Duodenal mucosa (tissue), 2 donors: ENCODE measurements at regions not wholly inside any gene's neighbourhood (a gene's known extent, or its start where the extent isn't known, plus 50 kb on each side); places are given as distances from the start of the nearest gene placed in this dataset.
"Not testable (repeated sequence)": the region's sequence is repeated elsewhere in the genome, so short reads cannot be mapped to it uniquely, and the experiment has no call there.

Experiments used
- H3K27ac ChIP-seq: one replicate; pipeline ENCODE4 v1.7.0; 2013; ENCODE audit warnings: low read depth, low read length
- H3K27me3 ChIP-seq, 2 donors: one replicate each; pipeline ENCODE4 v1.7.0; 2013; ENCODE audit warnings: low read length in 2 of 2, control low read depth in 1 of 2; ENCODE audit not compliant: insufficient read depth in 2 of 2, control insufficient read depth in 1 of 2
- H3K36me3 ChIP-seq, 2 donors: one replicate each; pipeline ENCODE4 v1.7.0; 2013; ENCODE audit warnings: low read length in 2 of 2, control low read depth in 1 of 2; ENCODE audit not compliant: insufficient read depth in 2 of 2, control insufficient read depth in 1 of 2
- H3K4me1 ChIP-seq, 2 donors: one replicate each; pipeline ENCODE4 v1.7.0; 2013; ENCODE audit warnings: low read length in 2 of 2, control low read depth in 1 of 2; ENCODE audit not compliant: insufficient read depth in 2 of 2, control insufficient read depth in 1 of 2
- H3K4me3 ChIP-seq, 2 donors: one replicate each; pipeline ENCODE4 v1.7.0; 2013; ENCODE audit warnings: low read length in 2 of 2, low read depth in 1 of 2
- H3K9ac ChIP-seq, 2 donors: one replicate each; pipeline ENCODE4 v1.7.0; 2013; ENCODE audit warnings: low read length in 2 of 2, low read depth in 1 of 2
- H3K9me3 ChIP-seq, 2 donors: one replicate each; pipeline ENCODE4 v1.7.0; 2013; ENCODE audit warnings: low read length in 2 of 2, control low read depth in 1 of 2; ENCODE audit not compliant: control insufficient read depth in 1 of 2

DNA sequence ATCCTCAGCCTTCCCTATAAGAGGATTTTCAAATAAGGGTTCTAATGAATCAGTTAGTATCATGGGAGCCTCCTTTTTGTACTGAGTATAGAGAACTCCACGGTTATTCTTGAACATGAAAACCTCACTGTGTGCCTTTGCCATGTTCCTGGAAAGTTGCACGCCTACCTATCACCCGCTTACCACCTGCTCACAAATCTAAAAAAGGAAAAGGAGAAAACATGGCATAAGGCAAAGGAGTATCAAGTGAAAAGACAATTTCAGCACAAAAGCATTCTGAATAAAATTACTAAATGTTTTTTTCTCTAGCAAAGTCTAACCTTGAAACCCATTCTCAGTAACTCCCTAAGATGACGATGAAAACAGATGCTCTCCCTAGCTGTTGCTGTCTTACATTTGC is 511.8 kb upstream of the API5 start:
- no peak overlapping the region for H3K4me3 ChIP-seq

DNA sequence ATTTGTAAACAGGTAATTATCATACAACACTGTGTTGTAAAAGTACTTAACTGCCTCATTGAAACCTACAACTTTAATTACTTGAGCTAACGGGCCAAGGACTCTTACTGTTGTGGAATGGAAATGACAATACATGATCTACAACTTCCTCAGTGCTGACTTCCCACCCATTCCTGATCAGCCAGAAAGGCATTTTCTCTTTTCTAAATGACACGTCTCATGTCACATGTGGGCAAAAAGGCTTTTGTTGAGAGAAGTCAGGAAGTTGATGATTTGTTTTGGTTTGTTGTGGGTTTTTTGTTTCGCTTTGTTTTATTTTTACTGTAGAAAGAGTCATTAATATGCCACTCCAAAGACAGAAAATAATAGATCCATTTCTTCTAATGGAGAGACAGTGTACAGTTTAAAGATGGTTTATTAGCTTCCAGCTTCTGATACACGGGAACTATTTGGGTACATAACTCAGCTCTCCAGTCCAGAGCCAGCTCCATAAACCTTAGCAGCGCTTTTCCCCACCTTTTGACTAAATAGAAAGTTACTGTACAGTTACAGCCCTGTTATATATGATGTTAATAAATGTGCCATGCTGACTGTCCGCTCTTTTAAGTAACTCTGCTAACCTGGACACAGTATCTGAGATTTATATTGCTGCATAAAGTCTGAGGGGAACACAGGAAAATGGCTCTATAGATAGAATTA is 509.4 kb upstream of the API5 start:
- no peaks in the 10 kb centered on the region for H3K36me3 ChIP-seq
- H3K4me1 ChIP-seq: no peaks in the 10 kb centered on the region
- H3K27ac ChIP-seq: no peak overlapping the region
- no peaks in the 10 kb centered on the region for H3K27me3 ChIP-seq
- no peaks in the 10 kb centered on the region for H3K9me3 ChIP-seq
- no peak overlapping the region for H3K4me3 ChIP-seq
- H3K9ac ChIP-seq: no peak overlapping the region

More for the DNA sequence above, 511.8 kb upstream of the API5 start:
- no peak overlapping the region for H3K9ac ChIP-seq
- H3K27me3 ChIP-seq: no peaks in the 10 kb centered on the region
- no peaks in the 10 kb centered on the region for H3K9me3 ChIP-seq
- H3K27ac ChIP-seq: no peak overlapping the region
- no peaks in the 10 kb centered on the region for H3K4me1 ChIP-seq
- no peaks in the 10 kb centered on the region for H3K36me3 ChIP-seq

GRCh38 chr11:42806191-42806590 is 505.6 kb upstream of the API5 start:
- Histone ChIP-seq H3K36me3 (no peaks in the 10 kb centered on the region), H3K27me3 (no peaks in the 10 kb centered on the region), H3K4me3 (no peak overlapping the region), H3K27ac (no peak overlapping the region), H3K4me1 (no peaks in the 10 kb centered on the region), H3K9ac (no peak overlapping the region), H3K9me3 (no peaks in the 10 kb centered on the region)

DNA sequence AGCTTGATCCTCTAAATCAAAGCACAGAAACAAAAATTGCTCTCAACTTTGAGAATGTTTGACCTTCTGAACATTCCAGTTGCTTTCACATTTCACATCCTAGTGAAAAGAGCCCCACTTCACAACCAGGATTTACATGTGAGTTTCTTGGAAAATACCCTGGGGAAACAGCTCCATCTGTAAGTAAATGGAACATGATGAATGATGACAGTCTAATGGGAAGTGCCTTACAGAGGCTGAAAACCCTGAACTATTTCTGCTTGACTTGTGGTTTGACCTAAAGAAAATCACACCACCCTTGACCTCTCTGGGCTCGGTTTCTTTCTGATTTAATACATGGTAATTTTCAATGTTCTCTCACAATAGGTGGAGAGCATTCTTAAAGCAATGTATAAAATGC is 499.4 kb upstream of the API5 start:
- H3K9ac ChIP-seq: no peak overlapping the region
- no peaks in the 10 kb centered on the region for H3K36me3 ChIP-seq
- H3K4me1 ChIP-seq: no peaks in the 10 kb centered on the region
- H3K4me3 ChIP-seq: no peak overlapping the region
- H3K27me3 ChIP-seq: no peaks in the 10 kb centered on the region
- H3K27ac ChIP-seq: no peak overlapping the region
- no peaks in the 10 kb centered on the region for H3K9me3 ChIP-seq

- Histone ChIP-seq H3K4me1 (no peaks in the 10 kb centered on the region), H3K9me3 (no peaks in the 10 kb centered on the region), H3K4me3 (no peak overlapping the region)
These were observed 498.8 kb upstream of the API5 start for GRCh38 chr11:42812960-42813359.

DNA sequence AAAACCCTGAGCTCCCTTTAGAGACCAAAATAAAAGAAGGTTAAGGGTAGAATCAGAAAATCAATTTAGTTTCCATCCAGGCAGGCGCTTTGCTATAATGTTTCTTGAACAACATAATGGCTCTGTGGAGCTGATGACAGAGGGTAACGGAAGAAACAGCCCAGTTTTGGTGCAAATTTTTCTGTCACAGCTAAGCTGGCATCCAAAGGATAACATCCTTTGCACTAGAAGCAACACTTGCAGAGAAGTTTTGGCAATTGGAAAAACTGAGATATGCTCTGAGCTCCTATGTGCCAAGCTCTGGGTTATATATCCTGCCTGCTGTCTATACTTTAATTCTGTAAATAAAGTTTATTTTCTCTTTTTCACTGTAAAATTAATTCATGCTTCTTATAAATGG is 495.3 kb upstream of the API5 start:
- Histone ChIP-seq H3K4me3 (no peak overlapping the region), H3K27ac (no peak overlapping the region), H3K36me3 (no peaks in the 10 kb centered on the region), H3K9ac (no peak overlapping the region), H3K4me1 (no peaks in the 10 kb centered on the region), H3K9me3 (no peaks in the 10 kb centered on the region), H3K27me3 (no peaks in the 10 kb centered on the region)

More at GRCh38 chr11:42812960-42813359, 498.8 kb upstream of the API5 start:
- Histone ChIP-seq H3K27ac (no peak overlapping the region), H3K27me3 (no peaks in the 10 kb centered on the region), H3K9ac (no peak overlapping the region), H3K36me3 (no peaks in the 10 kb centered on the region)

DNA sequence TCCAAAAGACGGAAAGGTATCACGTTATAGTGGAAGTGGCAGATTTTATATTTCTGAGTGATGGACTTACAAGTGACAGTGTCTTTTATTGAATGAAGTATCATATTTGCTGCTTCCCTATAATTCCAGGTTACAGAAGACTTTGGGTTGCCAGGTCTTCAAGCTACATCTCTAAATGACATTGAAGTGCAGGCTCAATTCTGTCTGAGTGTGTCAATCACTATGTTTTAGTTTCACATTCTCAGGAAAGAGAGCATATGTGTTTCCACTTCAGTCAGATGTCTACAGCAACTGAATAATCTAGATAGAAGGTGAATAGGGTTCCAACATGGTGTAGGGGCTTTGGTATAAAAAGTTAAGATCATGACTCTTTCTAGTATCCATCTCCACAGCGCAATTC is 492.7 kb upstream of the API5 start:
- Histone ChIP-seq H3K27ac (no peak overlapping the region), H3K27me3 (no peaks in the 10 kb centered on the region), H3K36me3 (no peaks in the 10 kb centered on the region), H3K9me3 (no peaks in the 10 kb centered on the region), H3K4me3 (no peak overlapping the region), H3K4me1 (no peaks in the 10 kb centered on the region), H3K9ac (no peak overlapping the region)

DNA sequence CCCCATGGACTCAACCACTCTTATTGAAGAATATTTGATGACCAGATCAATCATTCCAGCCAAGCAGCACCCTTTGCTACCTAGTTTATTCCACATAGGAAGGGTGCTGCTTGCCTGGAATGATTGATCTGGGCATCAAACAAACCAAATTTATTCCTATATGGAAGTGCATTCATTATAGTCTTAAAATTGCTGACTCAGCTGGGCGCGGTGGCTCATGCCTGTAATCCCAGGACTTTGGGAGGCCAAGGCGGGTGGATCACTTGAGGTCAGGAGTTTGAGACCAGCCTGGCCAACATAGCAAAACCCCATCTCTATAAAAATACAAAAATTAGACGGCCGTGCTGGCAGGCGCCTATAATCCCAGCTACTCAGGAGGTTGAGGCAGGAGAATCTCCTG is 489.6 kb upstream of the API5 start:
- not testable (repeated sequence) for H3K36me3 ChIP-seq, H3K27me3 ChIP-seq, H3K9me3 ChIP-seq, H3K4me1 ChIP-seq, H3K4me3 ChIP-seq, H3K9ac ChIP-seq, H3K27ac ChIP-seq

GRCh38 chr11:42823546-42823945 is 488.2 kb upstream of the API5 start:
- Histone ChIP-seq H3K4me1 (no peaks in the 10 kb centered on the region), H3K4me3 (no peak overlapping the region), H3K27ac (no peak overlapping the region), H3K36me3 (no peaks in the 10 kb centered on the region), H3K27me3 (no peaks in the 10 kb centered on the region), H3K9me3 (no peaks in the 10 kb centered on the region), H3K9ac (no peak overlapping the region)

DNA sequence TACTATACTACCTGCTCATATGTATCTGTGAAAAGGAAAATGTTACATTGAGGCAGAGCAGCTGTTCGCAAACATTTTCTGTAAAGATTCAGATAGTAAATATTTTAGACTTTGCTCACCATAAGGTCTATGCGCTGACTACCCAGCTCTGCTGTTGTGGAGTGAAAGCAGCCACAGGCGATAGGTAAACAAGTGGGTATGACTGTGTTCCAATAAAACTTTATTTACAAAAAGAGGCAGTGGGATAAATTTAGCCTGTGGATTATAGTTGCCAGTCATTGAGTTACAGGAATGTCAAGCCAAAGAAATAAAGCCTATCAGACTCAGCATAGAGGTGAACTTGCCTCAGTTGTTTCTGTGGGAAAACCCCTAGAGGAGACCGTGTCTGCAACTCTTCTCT is 487.7 kb upstream of the API5 start:
- Histone ChIP-seq H3K27ac (no peak overlapping the region), H3K36me3 (no peaks in the 10 kb centered on the region), H3K4me3 (no peak overlapping the region), H3K27me3 (no peaks in the 10 kb centered on the region), H3K4me1 (no peaks in the 10 kb centered on the region), H3K9ac (no peak overlapping the region), H3K9me3 (no peaks in the 10 kb centered on the region)

DNA sequence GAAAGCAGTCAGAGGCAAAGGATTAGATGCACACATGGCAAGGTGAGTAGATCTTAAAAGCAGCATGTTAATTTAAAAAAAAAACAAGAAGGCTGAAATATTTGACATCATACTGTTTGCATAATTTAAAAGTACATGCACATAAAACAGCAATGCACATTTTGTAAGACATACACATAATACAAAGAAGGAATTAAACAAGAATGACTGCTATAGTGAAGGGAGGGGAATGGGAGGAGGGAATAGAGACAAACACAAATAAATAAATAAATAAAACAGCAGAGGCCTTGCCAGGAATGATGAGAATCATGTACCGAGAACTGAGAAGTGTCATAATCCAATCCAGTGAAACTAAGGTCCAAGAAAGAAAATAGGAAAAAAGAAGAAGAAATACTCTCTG is 486.2 kb upstream of the API5 start:
- Histone ChIP-seq H3K36me3 (no peaks in the 10 kb centered on the region), H3K4me3 (no peak overlapping the region), H3K4me1 (no peaks in the 10 kb centered on the region), H3K27me3 (no peaks in the 10 kb centered on the region), H3K9ac (no peak overlapping the region), H3K27ac (no peak overlapping the region), H3K9me3 (no peaks in the 10 kb centered on the region)
